ENCODE measurements at regions not wholly inside any gene's neighbourhood (a gene's known extent, or its start where the extent isn't known, plus 50 kb on each side); places are given as distances from the start of the nearest gene placed in this dataset.

DNA sequence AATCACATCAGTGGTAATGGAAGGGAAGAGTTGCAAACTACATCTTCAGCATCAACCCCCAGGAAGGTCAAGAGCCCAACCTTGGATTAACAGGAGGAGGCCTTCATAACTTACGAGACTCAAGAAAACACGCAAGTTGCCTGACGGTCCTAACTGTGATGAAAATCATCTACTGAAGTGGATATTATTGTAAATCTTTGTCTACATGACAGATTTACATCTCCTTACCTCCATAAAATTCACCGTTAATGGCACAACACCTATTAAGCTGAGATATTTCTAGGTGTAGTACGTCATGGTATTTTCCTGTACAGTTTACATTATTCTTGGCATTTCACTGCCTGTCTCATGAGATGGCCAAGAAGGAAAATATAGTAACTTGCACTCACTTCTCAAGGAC lies 332.0 kb downstream of the NSUN3 start:
- TF ChIP-seq POLR2A (IDR thresholded peaks at IDR 0.05), result no peak
- TF ChIP-seq CTCF (IDR thresholded peaks at IDR 0.05), result no peak
